GM04504 (cell line): ENCODE measurements at regions not wholly inside any gene's neighbourhood (a gene's known extent, or its start where the extent isn't known, plus 50 kb on each side); places are given as distances from the start of the nearest gene placed in this dataset.

Source experiments
- DNase-seq: peaks from one replicate; pipeline ENCODE4 v3.0.0-alpha.2; 2012; ENCODE audit warnings: low read depth

GRCh38 chr7:41346878-41347277 lies 356.0 kb downstream of the INHBA start:
- DNase-seq: no peak

- no peak for DNase-seq
Measured at GRCh38 chr7:41339913-41340676, 362.8 kb downstream of the INHBA start.

DNA sequence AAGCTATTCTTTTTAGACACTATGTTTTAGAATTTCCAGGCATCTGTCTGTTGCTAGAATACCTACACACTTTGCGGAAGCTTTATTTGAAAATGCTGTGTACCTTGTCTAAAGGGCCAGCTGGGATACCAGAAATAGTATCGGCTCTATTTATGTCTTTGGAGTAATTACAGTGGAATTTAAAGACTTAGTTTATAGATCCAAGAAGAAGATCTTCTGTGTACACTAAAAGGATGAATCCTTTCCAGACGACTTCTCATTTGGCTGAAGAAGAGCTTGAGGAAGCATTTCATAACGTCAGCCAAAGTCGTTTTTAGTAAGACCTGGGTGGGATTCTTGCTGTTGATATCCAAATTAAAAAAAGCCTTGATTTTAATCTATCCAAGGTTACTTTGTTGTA lies 365.9 kb downstream of the INHBA start:
- DNase-seq: no peak

DNA sequence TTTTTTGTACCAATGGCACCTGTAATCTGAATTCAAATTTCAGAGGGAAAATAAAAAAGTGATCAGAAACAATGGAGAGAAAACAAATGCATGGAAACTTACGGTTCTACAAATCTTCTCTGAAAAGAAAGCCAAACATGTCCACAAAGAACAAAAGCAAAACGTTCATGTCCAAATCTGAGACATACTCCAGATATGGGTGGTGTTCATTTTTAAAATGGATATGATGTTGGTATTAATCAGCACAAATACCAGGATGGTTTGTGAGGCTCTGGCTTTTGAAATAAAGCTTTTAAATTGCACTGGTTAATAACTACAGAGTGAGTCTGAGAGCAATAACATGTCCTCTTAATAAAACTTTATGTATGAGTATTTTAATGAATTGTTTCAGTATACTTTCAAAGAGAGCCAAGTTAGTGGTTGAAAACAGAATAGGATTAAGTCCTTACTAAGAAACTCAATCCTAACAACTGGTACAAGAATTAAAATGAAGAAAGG lies 366.4 kb downstream of the INHBA start:
- DNase-seq: no peak

GRCh38 chr7:41334071-41334862 lies 368.6 kb downstream of the INHBA start:
- DNase-seq: no peak

DNA sequence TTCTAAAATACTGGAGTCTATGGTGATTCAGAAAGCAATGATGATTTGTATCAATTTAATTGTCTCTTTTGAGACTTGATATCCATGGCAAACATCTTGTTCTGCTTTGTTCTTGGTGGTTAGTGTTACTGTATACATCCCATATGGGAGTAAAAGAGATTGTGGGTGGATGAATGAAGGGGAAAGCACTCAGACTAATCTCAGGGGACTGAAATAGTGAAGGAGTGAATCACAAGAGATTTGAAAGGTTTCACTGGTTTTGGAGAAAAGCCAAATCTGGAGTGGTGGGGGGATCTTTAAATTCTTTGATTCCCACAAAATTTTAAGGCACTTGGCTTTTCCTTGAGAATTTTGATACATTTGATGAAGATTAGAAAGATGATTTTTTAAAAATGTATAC lies 369.4 kb downstream of the INHBA start:
- no peak for DNase-seq

DNA sequence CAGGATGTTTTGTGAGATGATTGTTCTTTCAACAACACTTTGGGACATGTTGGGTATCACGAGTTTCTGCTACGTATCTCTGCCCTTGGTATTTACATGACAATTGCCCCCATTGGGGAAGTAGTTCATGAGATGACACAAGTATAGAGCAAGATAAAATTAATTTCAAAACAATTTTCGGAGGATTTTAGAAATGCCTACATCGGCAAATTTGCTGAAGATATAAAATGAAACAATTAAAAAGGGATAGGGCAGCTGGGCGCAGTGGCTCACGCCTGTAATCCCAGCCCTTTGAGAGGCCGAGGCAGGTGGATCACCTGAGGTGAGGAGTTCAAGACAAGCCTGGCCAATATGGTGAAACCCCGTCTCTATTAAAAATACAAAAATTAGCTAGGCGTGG lies 371.7 kb downstream of the INHBA start:
- DNase-seq: no peak

- DNase-seq: no peak
Measured at GRCh38 chr7:41328544-41328943, 374.3 kb downstream of the INHBA start.

- no peak for DNase-seq
Measured at GRCh38 chr7:41328131-41328530, 374.8 kb downstream of the INHBA start.

DNA sequence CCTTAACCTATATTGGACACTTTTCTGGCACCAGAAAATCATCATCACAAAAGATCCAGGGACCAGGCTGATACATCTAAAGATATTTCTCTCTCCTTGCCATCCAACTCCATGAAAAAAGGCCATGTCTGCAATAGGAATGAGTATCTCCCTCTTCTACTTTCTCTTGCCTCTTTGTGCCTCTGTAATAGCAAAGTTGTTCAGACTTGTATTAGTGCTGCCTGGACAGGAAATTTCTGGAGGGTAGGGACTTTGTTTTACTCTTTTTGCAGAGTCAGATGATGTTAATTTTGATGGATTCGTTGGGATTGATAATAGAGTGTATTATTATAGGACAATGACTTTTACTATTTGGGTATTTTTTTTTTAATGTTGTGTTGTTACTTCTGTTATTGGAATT lies 376.3 kb downstream of the INHBA start:
- DNase-seq: no peak

DNA sequence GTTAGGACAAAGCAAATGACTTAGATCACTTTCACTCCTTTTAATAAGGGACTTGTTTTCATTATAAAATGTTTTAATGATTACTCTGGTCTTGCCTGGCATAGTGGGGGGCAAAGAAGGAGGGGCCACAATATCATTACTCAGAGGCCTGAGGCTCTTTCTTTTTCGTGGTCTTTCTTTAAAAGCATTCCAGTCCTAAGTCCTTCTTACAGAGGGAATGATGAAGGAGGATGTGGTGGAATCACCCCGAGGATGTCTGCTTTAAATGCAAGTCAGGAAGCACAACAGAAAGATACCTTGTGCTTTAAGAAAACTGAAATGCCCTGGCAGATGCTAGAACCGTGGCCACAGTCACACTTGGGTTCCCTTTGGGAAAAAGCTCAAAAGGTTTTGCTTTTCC lies 379.1 kb downstream of the INHBA start:
- DNase-seq: no peak

DNA sequence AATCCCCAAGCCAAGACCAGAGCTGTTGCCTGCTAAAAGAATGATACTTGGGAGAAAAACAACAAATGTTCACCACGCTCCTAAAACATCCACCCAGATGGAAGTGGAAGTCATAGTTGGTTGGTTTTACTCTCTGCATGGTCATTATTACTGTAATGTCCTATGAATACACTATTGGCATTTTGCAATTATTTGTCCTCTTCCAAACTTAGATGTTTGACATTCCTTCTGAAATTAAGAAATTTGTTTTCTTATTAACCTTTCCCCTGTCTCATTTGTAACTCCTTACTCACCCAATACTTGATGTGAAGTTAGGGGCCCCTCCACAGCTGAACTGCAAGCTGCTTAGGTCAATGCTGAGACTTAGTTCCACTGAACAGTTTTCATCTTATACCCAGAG lies 383.3 kb downstream of the INHBA start:
- DNase-seq: no peak

- no peak for DNase-seq
Measured at GRCh38 chr7:41316410-41316809, 386.5 kb downstream of the INHBA start.

- DNase-seq: no peak
Measured at GRCh38 chr7:41315764-41316163, 387.1 kb downstream of the INHBA start.

- DNase-seq: no peak
Measured at GRCh38 chr7:41313171-41313570, 389.7 kb downstream of the INHBA start.

DNA sequence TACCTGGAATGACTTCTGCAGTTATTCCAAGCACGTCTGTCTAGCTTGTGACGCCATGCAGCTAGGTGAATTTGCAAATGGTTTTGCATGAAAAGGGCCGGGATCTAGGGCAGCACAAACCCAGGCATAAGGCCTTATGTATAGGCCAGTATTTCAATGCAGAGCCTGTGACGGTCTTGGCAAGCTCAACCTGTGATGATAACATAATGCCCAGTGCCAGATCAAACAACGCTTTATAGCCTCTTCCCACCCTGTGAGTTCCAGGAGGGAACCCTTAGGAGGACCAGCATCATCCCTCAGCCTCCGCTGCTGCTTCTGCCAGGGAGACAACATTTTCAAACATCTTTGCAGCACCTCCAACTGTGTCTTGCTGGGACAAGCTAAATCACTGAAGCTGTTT lies 390.7 kb downstream of the INHBA start:
- no peak for DNase-seq

- no peak for DNase-seq
Measured at GRCh38 chr7:41311301-41311700, 391.6 kb downstream of the INHBA start.

- no peak for DNase-seq
Measured at GRCh38 chr7:41306486-41306885, 396.4 kb downstream of the INHBA start.

- no peak for DNase-seq
Measured at GRCh38 chr7:41305001-41305400, 397.9 kb downstream of the INHBA start.

GRCh38 chr7:41303709-41304108 lies 399.2 kb downstream of the INHBA start:
- no peak for DNase-seq

GRCh38 chr7:41298409-41298808 lies 404.5 kb downstream of the INHBA start:
- no peak for DNase-seq

DNA sequence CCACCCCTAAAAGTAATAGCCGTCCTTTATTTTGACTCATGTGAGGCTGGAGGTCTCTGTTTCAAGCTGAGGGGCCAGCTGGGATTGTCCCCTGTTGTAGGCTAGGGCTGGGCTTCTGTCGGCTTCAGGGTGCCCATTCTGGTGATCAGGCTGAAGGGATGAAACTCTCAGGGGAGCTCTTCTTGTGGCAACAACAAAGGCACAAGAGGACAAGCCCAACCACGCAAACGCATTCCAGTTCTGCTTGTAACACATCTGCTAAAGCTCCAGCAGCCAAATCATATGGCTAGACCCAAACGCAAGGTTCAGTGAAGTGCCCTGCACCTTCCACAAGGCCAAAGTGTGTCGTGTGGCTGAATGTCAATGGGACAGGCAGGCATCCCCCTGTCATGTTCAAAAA lies 405.7 kb downstream of the INHBA start:
- no peak for DNase-seq

GRCh38 chr7:41295455-41295815 lies 407.5 kb downstream of the INHBA start:
- no peak for DNase-seq
